IMR-90 (cell line): ENCODE measurements at regions not wholly inside any gene's neighbourhood (a gene's known extent, or its start where the extent isn't known, plus 50 kb on each side); places are given as distances from the start of the nearest gene placed in this dataset.

Experiments used
- ATAC-seq: fragments of 200-7000 bp; cut with Tn5 transposase; 2 replicates; pipeline ENCODE4 v1.9.1; 2020; ENCODE audit warnings: low read depth, mild to moderate bottlenecking, moderate library complexity
- BruUV-seq: library from RNA; stranded (reverse); fragments of 400-500 nt; replicated peaks from 2 replicates; lab custom pipeline; 2021; lab: Mats Ljungman, UMichigan
- CTCF ChIA-PET: fragments of 300-600 bp; formaldehyde crosslinking; extraction: SDS; loops from one replicate; lab custom pipeline; 2021; ENCODE audit warnings: antibody characterized with exemption; lab: Yijun Ruan, JAX
- POLR2A ChIA-PET: fragments of 300-600 bp; sonication (Branson Sonifier 250); formaldehyde crosslinking; loops from one replicate; lab custom pipeline; 2022; ENCODE audit warnings: antibody characterized with exemption; ENCODE audit not compliant: unreplicated experiment; lab: Charles Lee
- DNase-seq: peaks from one replicate; pipeline ENCODE4 v3.0.0; 2013
- H2AFZ ChIP-seq: replicated peaks from 2 replicates; pipeline ENCODE3; 2013; ENCODE audit warnings: low read length, mild to moderate bottlenecking; ENCODE audit not compliant: poor library complexity
- H2AK5ac ChIP-seq: 2 replicates; pipeline ENCODE4 v1.6.1; 2013; ENCODE audit warnings: low read depth, low read length, inconsistent platforms
- H2AK9ac ChIP-seq: replicated peaks from 2 replicates; pipeline ENCODE3; 2013; ENCODE audit warnings: mild to moderate bottlenecking, low read depth, low read length, moderate library complexity; ENCODE audit not compliant: poor library complexity
- H2BK120ac ChIP-seq: 2 replicates; pipeline ENCODE4 v1.6.1; 2013; ENCODE audit warnings: low read depth, low read length, inconsistent platforms
- H2BK15ac ChIP-seq: 3 replicates; pipeline ENCODE4 v1.6.1; 2013; ENCODE audit warnings: low read depth, low read length, inconsistent platforms
- H2BK20ac ChIP-seq: 2 replicates; pipeline ENCODE4 v1.6.1; 2013; ENCODE audit warnings: low read depth, mild to moderate bottlenecking, inconsistent platforms, low read length, moderate library complexity
- H2BK5ac ChIP-seq: 2 replicates; pipeline ENCODE4 v1.6.1; 2013; ENCODE audit warnings: mild to moderate bottlenecking, low read depth, low read length, inconsistent platforms; ENCODE audit not compliant: poor library complexity, severe bottlenecking
- H3K14ac ChIP-seq: replicated peaks from 2 replicates; pipeline ENCODE4 v1.6.1; 2013; ENCODE audit warnings: low read depth, low read length, inconsistent platforms
- H3K18ac ChIP-seq: 2 replicates; pipeline ENCODE4 v1.6.1; 2013; ENCODE audit warnings: low read depth, low read length, control low read depth
- H3K23ac ChIP-seq: 2 replicates; pipeline ENCODE4 v1.6.1; 2013; ENCODE audit warnings: low read depth, low read length, inconsistent platforms
- H3K27ac ChIP-seq: 2 replicates; pipeline ENCODE4 v1.5.1; 2013; ENCODE audit warnings: mild to moderate bottlenecking, control low read depth, low read length; ENCODE audit not compliant: insufficient read depth
- H3K27me3 ChIP-seq: 2 replicates; pipeline ENCODE4 v1.6.1; 2013; ENCODE audit warnings: low read length; ENCODE audit not compliant: control insufficient read depth, insufficient read depth
- H3K36me3 ChIP-seq: 2 replicates; pipeline ENCODE4 v1.6.1; 2013; ENCODE audit warnings: low read length, mixed read lengths; ENCODE audit not compliant: control insufficient read depth, insufficient read depth
- H3K4ac ChIP-seq: 2 replicates; pipeline ENCODE4 v1.6.1; 2013; ENCODE audit warnings: low read depth, low read length, inconsistent platforms
- H3K4me1 ChIP-seq: 2 replicates; pipeline ENCODE4 v1.6.1; 2013; ENCODE audit warnings: low read length, mixed read lengths; ENCODE audit not compliant: control insufficient read depth, insufficient read depth
- H3K4me2 ChIP-seq: 2 replicates; pipeline ENCODE4 v1.6.1; 2013; ENCODE audit warnings: low read depth, mild to moderate bottlenecking, control low read depth, low read length, moderate library complexity
- H3K4me3 ChIP-seq: 2 replicates; pipeline ENCODE4 v1.5.1; 2013; ENCODE audit warnings: low read depth, mild to moderate bottlenecking, control low read depth, low read length, moderate library complexity; ENCODE audit not compliant: insufficient read depth
- H3K56ac ChIP-seq: 2 replicates; pipeline ENCODE4 v1.6.1; 2013; ENCODE audit warnings: low read length, inconsistent platforms; ENCODE audit not compliant: insufficient read depth; ENCODE audit errors: extremely low read depth
- H3K79me1 ChIP-seq, 2 experiments: 2 replicates each; pipeline ENCODE4 v1.6.1; 2013; ENCODE audit warnings: low read length in 2 of 2, inconsistent platforms in 1 of 2, low read depth in 1 of 2
- H3K9ac ChIP-seq: 2 replicates; pipeline ENCODE4 v1.6.1; 2013; ENCODE audit warnings: low read depth, low read length, control low read depth
- H3K9me1 ChIP-seq: 2 replicates; pipeline ENCODE4 v1.6.1; 2013; ENCODE audit warnings: low read length, inconsistent platforms; ENCODE audit not compliant: insufficient read depth
- H3K9me3 ChIP-seq: 2 replicates; pipeline ENCODE4 v1.6.1; 2013; ENCODE audit warnings: low read length; ENCODE audit not compliant: control insufficient read depth, insufficient read depth
- H4K20me1 ChIP-seq: 2 replicates; pipeline ENCODE4 v1.6.1; 2013; ENCODE audit warnings: low read length, inconsistent platforms; ENCODE audit not compliant: insufficient read depth
- H4K5ac ChIP-seq: 2 replicates; pipeline ENCODE4 v1.6.1; 2013; ENCODE audit warnings: mild to moderate bottlenecking, low read depth, low read length, control low read depth
- H4K8ac ChIP-seq, 2 experiments: 2 replicates each; pipeline ENCODE4 v1.6.1; 2013; ENCODE audit warnings: low read depth in 2 of 2, low read length in 2 of 2, control low read depth in 1 of 2, inconsistent platforms in 1 of 2
- H4K91ac ChIP-seq: 2 replicates; pipeline ENCODE4 v1.6.1; 2013; ENCODE audit warnings: low read depth, low read length, inconsistent platforms; ENCODE audit not compliant: insufficient read depth
- BHLHE40 ChIP-seq: fragments of 150-350 bp; IDR thresholded peaks from 2 replicates; pipeline ENCODE4 v1.6.1; 2016; ENCODE audit warnings: mild to moderate bottlenecking, low read depth, low read length
- FOS ChIP-seq: fragments of 150-350 bp; IDR thresholded peaks from 2 replicates; pipeline ENCODE4 v1.6.1; 2016; ENCODE audit warnings: low read depth, low read length
- MAZ ChIP-seq: IDR thresholded peaks from 2 replicates; pipeline ENCODE4 v1.6.1; 2012; ENCODE audit warnings: low read depth, mild to moderate bottlenecking, low read length, improper control_type of control experiment, moderate library complexity, borderline replicate concordance
- NFE2L2 ChIP-seq: fragments of 150-350 bp; IDR thresholded peaks from 2 replicates; pipeline ENCODE4 v1.6.1; 2016; ENCODE audit warnings: low read depth, mild to moderate bottlenecking, low read length
- POLR2A ChIP-seq: IDR thresholded peaks from 2 replicates; pipeline ENCODE4 v1.6.1; 2012; ENCODE audit warnings: mild to moderate bottlenecking, low read depth, low read length
- RAD21 ChIP-seq: IDR thresholded peaks from 2 replicates; pipeline ENCODE4 v1.6.1; 2012; ENCODE audit warnings: low read length, improper control_type of control experiment
- RCOR1 ChIP-seq: IDR thresholded peaks from 2 replicates; pipeline ENCODE4 v1.6.1; 2012; ENCODE audit warnings: mild to moderate bottlenecking, low read length, improper control_type of control experiment; ENCODE audit not compliant: insufficient replicate concordance
- SMC3 ChIP-seq: fragments of 150-350 bp; IDR thresholded peaks from 2 replicates; pipeline ENCODE4 v1.6.1; 2016; ENCODE audit warnings: low read depth, mild to moderate bottlenecking, antibody characterized with exemption, low read length, moderate library complexity
- WGBS, 2 experiments: methylation state at CpG; one replicate each; pipeline versions ENCODE4 v1.1.5 to v1.1.7; 2013; ENCODE audit warnings: missing lambda C conversion rate in 2 of 2; ENCODE audit not compliant: insufficient read length in 1 of 2; ENCODE audit errors: extremely low coverage in 2 of 2; 5-methylcytosine and 5-hydroxymethylcytosine counted together
- dilution Hi-C: fragments of 300-500 bp; cut with HindIII; formaldehyde crosslinking; loops from one replicate; pipeline ENCODE4 v1.14.3; 2018; ENCODE audit warnings: low sequenced_read_pairs; ENCODE audit not compliant: unreplicated experiment
- in situ Hi-C: fragments of 300-500 bp; cut with MboI; formaldehyde crosslinking; loops from 3 replicates; pipeline ENCODE4 v1.14.3; 2019; ENCODE audit warnings: low sequenced_read_pairs, inconsistent platforms, mixed read lengths
- intact Hi-C: fragments of 100-400 bp; cut with micrococcal nuclease; formaldehyde crosslinking; loops from 2 replicates; pipeline ENCODE4 v1.10.0; 2022
- TF ChIP-seq, protein P1 (sequence below): fragments of 150-350 bp; IDR thresholded peaks from 2 replicates; pipeline ENCODE4 v1.6.1; 2016; ENCODE audit warnings: low read depth, mild to moderate bottlenecking, low read length, moderate library complexity, borderline replicate concordance
- TF ChIP-seq, protein P2 (sequence below): fragments of 150-350 bp; IDR thresholded peaks from 2 replicates; pipeline ENCODE4 v1.6.1; 2017; ENCODE audit warnings: mild to moderate bottlenecking, antibody characterized with exemption, low read length, low read depth

DNA sequence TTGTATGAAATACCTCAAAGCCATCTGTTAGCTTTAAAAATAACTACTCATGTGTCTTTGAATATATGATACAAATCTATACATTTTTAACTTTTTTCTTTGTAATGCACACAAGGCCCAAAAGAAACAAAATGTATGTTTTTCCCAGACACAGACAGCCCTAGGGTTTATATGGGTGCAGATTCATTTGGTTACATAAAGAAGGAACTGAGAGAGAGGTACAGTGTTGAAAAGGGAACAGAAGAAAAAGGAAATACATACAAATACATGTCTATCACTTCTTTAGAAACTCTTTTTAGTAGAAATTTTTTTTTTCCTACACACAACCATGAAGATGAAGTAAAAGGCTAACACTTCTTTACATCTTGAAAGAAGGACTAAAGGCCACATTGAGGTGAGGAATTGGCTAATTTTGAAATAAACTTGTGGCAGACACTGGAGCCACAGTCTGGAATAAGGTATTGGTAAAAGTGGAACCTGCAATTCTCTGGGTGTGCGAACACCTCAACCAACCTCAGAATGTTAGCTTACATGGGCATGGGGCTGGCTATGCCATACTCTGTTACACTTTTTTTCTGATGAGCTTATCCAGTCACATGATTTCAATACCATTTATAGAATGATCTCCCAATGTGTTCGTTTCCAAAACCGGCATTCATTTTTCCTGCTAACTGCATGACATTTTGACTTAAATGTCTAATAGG is 67.9 kb downstream of the FAM47C start:
- Histone ChIP-seq H2AK5ac (no peak overlapping the region), H2AFZ (no peak overlapping the region), H3K4me2 (no peak overlapping the region), H2BK15ac (no peak overlapping the region), H3K9ac (no peak overlapping the region), H3K4me1 (no peaks in the 10 kb centered on the region), H4K91ac (no peak overlapping the region), H3K4me3 (no peak overlapping the region), H3K4ac (no peak overlapping the region), H3K27ac (no peak overlapping the region), H2BK20ac (no peak overlapping the region), H3K9me3 (no peaks in the 10 kb centered on the region), H3K36me3 (no peaks in the 10 kb centered on the region), H4K5ac (no peak overlapping the region), H3K14ac (no peak overlapping the region), H2BK5ac (no peak overlapping the region), H2BK120ac (no peak overlapping the region), H3K18ac (no peak overlapping the region), H3K27me3 (no peaks in the 10 kb centered on the region; the same call in 1 of the 2 replicates), H3K56ac (no peak overlapping the region), H4K8ac (no peak overlapping the region), H3K9me1 (no peaks in the 10 kb centered on the region), H3K79me1 (no peaks in the 10 kb centered on the region), H2AK9ac (no peak overlapping the region), H4K20me1 (no peaks in the 10 kb centered on the region), H3K23ac (no peak overlapping the region)
- no TSS peak for BruUV-seq
- POLR2A ChIA-PET, result no interaction called here
- TF ChIP-seq POLR2A (no peak), BHLHE40 (no peak), RCOR1 (no peak), MAZ (no peak), RAD21 (no peak), SMC3 (no peak), FOS (no peak), NFE2L2 (no peak)
- TF ChIP-seq, protein P1, sequence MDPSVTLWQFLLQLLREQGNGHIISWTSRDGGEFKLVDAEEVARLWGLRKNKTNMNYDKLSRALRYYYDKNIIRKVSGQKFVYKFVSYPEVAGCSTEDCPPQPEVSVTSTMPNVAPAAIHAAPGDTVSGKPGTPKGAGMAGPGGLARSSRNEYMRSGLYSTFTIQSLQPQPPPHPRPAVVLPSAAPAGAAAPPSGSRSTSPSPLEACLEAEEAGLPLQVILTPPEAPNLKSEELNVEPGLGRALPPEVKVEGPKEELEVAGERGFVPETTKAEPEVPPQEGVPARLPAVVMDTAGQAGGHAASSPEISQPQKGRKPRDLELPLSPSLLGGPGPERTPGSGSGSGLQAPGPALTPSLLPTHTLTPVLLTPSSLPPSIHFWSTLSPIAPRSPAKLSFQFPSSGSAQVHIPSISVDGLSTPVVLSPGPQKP, result no peak
- TF ChIP-seq, protein P2, sequence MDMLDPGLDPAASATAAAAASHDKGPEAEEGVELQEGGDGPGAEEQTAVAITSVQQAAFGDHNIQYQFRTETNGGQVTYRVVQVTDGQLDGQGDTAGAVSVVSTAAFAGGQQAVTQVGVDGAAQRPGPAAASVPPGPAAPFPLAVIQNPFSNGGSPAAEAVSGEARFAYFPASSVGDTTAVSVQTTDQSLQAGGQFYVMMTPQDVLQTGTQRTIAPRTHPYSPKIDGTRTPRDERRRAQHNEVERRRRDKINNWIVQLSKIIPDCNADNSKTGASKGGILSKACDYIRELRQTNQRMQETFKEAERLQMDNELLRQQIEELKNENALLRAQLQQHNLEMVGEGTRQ, result no peak
- dilution Hi-C loops (no loop called here), intact Hi-C loops (no loop called here), in situ Hi-C loops (no loop called here)
- WGBS, 2 experiments, result no CpG with 5 or more reads among the region's 3 CpGs
- CTCF ChIA-PET, result no interaction called here
- DNase-seq (no peak), ATAC-seq (no peak)
